ENCODE measurements at regions not wholly inside any gene's neighbourhood (a gene's known extent, or its start where the extent isn't known, plus 50 kb on each side); places are given as distances from the start of the nearest gene placed in this dataset.

DNA sequence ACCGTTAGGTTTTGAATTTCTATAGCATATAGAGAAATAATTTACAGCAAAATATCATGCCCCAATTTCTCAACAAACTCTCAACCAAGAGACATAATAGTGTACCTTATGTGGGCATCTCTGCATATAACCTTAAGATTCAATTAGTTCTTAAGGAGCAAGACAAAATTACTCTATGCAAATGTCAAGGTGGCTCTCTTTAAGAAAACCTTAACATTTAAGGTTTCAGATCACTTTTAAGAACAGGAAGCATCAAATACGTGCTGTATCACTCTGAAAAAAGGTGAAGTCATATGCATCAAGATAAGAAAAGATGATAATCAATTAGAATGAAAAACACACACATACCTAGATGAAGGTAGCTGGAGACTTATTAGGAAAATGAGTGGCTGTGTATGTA, 728.0 kb downstream of the FLRT2 start:
- Histone ChIP-seq H3K36me3 (no peaks in the 10 kb centered on the region), H3K9me3 (ENCODE audit: low read depth) (no peaks in the 10 kb centered on the region), H3K27ac (no peak overlapping the region), H3K27me3 (no peaks in the 10 kb centered on the region), H3K4me3 (no peak overlapping the region), H3K4me1 (ENCODE audit: low read depth) (no peaks in the 10 kb centered on the region)
- DNase-seq (ENCODE audit: low read depth in 1 of 2, low spot score in 1 of 2) = no peak
- TF ChIP-seq CTCF (IDR thresholded peaks at IDR 0.05; ENCODE audit: low read depth, low read length) = no peak

GRCh38 chr14:86243158-86243557, 713.2 kb downstream of the FLRT2 start:
- DNase-seq (ENCODE audit: low read depth in 1 of 2, low spot score in 1 of 2) = no peak
- Histone ChIP-seq H3K36me3 (no peaks in the 10 kb centered on the region), H3K4me3 (no peak overlapping the region), H3K9me3 (ENCODE audit: low read depth) (no peaks in the 10 kb centered on the region), H3K27ac (no peak overlapping the region), H3K27me3 (no peaks in the 10 kb centered on the region), H3K4me1 (ENCODE audit: low read depth) (no peaks in the 10 kb centered on the region)
- no peak for TF ChIP-seq CTCF (IDR thresholded peaks at IDR 0.05; ENCODE audit: low read depth, low read length)

DNA sequence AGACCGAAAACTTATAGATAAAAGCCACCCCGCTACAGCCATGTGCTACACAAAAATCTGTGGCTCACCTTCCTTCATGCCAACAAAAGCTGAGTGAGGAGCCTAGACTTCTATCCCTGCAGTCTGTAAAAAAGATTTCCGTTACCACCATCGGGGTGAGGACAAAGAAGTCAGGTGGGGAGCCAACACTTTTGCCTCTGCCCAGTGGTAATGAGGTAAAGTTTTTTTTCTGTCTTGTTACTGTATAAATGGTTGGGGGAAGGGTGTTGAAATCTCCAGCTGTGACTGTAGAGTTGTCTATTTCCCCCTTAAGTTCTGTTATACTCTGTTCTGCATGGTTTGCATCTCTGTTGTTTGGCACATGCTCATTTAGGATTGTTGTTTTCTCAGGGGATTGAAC, 707.8 kb downstream of the FLRT2 start:
- no peak for DNase-seq (ENCODE audit: low read depth in 1 of 2, low spot score in 1 of 2)
- no peaks in the 10 kb centered on the region for H3K9me3 ChIP-seq (ENCODE audit: low read depth)
- H3K36me3 ChIP-seq = no peaks in the 10 kb centered on the region
- no peak overlapping the region for H3K27ac ChIP-seq
- no peaks in the 10 kb centered on the region for H3K27me3 ChIP-seq
- no peak overlapping the region for H3K4me3 ChIP-seq
- H3K4me1 ChIP-seq (ENCODE audit: low read depth) = no peaks in the 10 kb centered on the region
- no peak for TF ChIP-seq CTCF (IDR thresholded peaks at IDR 0.05; ENCODE audit: low read depth, low read length)

DNA sequence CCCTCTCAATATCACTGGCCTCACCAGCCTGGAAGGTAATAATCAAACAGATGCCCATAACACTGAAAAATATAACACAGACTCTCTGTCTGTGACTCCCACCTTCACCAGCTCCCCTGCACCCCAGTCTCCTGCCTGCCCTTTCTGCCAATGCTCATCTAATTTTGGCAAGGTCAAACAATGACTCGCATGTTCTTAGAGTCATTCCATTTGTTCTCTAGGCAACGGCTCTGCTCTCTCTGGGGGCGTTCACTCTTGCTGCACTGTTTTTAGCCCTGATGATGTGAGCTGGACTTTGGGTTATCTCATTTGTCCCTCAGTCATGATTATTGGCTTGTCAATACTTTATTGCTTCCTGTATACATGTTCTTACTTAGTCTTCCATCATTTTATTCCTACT, 691.8 kb downstream of the FLRT2 start:
- Histone ChIP-seq H3K4me1 (ENCODE audit: low read depth) (peaks cover 9% of the 10 kb centered on the region), H3K36me3 (no peaks in the 10 kb centered on the region), H3K27me3 (no peaks in the 10 kb centered on the region), H3K4me3 (no peak overlapping the region), H3K9me3 (ENCODE audit: low read depth) (no peaks in the 10 kb centered on the region), H3K27ac (no peak overlapping the region)
- no peak for TF ChIP-seq CTCF (IDR thresholded peaks at IDR 0.05; ENCODE audit: low read depth, low read length)
- DNase-seq (ENCODE audit: low read depth in 1 of 2, low spot score in 1 of 2) = no peak

- Histone ChIP-seq H3K9me3 (ENCODE audit: low read depth) (no peaks in the 10 kb centered on the region), H3K4me3 (no peak overlapping the region), H3K4me1 (ENCODE audit: low read depth) (peaks cover 9% of the 10 kb centered on the region), H3K27me3 (no peaks in the 10 kb centered on the region), H3K36me3 (no peaks in the 10 kb centered on the region), H3K27ac (no peak overlapping the region)
- no peak for TF ChIP-seq CTCF (IDR thresholded peaks at IDR 0.05; ENCODE audit: low read depth, low read length)
- DNase-seq (ENCODE audit: low read depth in 1 of 2, low spot score in 1 of 2) = peak in 1 of 2 donors; percentile 37
Observed at GRCh38 chr14:86221000-86221399, 691.1 kb downstream of the FLRT2 start.

- Histone ChIP-seq H3K4me3 (no peak overlapping the region), H3K27ac (no peak overlapping the region), H3K9me3 (ENCODE audit: low read depth) (no peaks in the 10 kb centered on the region), H3K36me3 (no peaks in the 10 kb centered on the region), H3K4me1 (ENCODE audit: low read depth) (peaks cover 9% of the 10 kb centered on the region), H3K27me3 (no peaks in the 10 kb centered on the region)
- no peak for DNase-seq (ENCODE audit: low read depth in 1 of 2, low spot score in 1 of 2)
- TF ChIP-seq CTCF (IDR thresholded peaks at IDR 0.05; ENCODE audit: low read depth, low read length) = no peak
Observed at GRCh38 chr14:86217523-86217922, 687.6 kb downstream of the FLRT2 start.
